HG03095 (cell line): ENCODE measurements at regions not wholly inside any gene's neighbourhood (a gene's known extent, or its start where the extent isn't known, plus 50 kb on each side); places are given as distances from the start of the nearest gene placed in this dataset.

ENCODE experiments used
- ATAC-seq: cut with Tn5 transposase; IDR thresholded peaks from one replicate; pipeline ENCODE4 v1.9.1; 2021; ENCODE audit warnings: moderate library complexity; ENCODE audit not compliant: unreplicated experiment

DNA sequence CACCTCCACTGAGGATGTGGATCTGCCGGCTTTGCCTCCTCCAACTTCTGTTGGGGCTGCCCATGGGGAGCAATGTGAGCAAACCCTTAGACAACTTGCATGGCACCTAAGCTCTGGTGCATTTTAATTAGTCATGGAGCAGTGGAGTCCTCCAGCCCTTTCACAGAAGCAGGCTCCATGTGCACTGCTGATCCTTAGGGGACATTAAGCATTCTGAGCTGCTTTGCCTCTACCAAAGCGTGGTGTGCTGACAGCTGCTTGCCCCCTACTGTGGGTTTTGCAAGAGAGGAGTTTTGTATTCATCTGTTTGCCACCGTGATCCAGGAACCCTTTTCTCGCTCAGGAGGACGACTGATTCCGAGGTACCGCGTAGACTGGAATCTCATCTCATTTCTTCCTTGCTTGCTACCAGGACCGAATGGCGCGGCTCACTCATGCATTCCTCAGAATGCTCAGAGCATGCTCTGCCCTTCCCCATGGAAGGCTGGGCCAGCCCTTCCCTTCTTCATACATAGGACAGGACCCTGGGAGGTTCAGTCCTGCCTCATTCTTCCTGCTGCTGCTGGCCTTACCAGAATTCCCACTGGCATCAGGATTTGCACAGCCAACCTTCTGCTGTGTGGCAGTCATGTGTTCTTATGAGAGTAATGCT lies 432.5 kb downstream of the GADD45G start:
- ATAC-seq = no peak

DNA sequence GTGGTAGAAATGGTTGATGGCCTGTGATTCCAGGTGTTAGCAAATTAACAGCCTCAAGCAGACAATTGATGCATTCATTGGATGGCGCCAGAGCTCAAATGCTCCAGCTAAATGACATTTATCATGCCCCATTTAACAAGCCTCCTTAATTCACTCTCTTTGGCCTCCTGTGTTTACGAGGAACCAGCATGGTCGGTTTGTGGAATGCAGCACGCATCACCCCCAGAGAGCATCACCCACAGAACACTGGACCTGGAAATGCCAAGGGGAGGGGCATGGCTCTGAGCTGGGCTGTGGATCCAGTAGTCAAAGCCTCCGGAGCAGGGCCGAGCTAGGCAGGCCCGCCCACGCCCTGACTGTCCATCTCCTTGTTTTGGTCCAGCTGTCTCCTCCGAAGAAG lies 434.0 kb downstream of the GADD45G start:
- no peak for ATAC-seq

DNA sequence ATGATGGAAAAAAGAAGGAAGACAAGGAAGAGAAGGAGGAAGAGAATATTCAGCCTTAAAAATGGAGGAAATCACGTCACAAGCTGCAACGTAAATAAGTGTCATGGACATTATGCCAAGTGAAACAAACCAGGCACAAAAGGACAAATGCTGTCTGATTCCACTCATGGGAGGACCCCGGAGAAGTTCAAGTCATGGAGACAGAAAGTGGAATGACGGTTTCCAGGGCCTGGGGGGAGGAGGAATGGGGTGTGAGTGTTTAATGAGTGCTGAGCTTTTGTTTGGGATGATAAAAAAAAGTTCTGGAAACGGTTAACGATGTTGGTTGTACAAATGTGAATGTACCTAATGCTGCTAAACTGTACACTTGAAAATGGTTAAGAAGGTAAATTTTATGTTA lies 439.5 kb downstream of the GADD45G start:
- no peak for ATAC-seq

DNA sequence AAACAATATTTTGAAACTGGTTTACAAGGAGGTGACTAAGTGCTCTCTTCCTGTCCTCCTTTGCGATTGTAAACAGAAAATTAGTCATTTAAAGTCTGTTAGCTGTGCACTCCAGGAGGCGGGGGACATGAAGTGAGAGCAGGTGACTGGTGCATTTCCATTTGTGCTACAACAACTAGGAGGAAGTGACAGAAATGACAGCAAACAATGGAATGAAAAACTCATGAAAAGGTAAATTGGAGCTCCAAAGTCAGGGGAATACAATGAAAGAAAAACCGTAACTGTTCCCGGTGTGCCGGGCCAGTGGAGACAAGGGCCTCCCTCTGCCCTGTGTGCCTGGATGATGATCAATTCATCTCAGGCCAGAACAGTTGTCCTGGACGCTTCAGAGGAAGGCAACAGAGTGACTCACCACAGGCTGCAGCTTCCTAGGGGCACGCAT lies 439.9 kb downstream of the GADD45G start:
- ATAC-seq = no peak

DNA sequence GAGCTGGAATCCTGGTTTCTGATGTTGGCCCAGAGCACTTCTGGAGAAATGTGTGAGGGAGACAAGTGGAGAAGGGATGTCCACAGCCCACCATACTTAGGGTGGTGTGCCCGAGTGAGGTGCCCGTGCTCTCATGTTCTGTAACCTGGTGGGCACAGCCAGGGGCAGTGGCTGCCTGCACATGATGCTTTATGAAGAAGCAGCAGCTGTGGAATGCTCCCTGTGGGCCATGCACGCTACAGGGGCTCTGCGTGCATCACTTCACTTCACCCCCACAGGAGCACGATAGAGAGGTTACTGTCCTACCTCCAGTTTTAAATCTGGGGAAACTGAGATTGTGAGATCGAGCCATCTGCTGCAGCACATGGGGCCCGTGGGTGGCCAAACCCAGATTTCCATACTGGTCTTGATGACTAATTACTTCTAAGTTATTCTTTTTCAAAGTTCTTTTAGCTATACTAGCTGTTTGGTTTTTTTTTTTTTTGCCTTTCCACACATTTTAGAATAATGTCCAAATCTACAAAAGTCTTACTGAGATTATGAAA lies 441.6 kb downstream of the GADD45G start:
- ATAC-seq = no peak

DNA sequence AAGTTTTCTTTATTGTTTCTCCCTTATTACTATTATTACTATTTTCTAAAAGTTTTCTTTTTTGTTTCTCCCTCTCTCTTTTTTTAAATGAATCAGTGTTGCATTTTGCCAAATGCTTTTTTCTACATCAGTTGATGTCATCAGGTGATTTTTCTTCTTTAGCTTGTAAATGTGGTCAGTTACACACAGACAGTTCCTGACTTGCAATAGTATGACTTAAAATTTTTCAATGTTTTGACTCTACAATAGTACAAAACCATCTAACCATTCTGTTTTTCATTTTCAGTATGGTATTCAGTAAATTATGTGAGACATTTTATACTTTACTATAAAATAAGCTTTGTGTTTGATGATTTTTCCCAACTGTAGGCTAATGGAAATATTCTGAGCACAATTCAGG lies 443.0 kb downstream of the GADD45G start:
- no peak for ATAC-seq

DNA sequence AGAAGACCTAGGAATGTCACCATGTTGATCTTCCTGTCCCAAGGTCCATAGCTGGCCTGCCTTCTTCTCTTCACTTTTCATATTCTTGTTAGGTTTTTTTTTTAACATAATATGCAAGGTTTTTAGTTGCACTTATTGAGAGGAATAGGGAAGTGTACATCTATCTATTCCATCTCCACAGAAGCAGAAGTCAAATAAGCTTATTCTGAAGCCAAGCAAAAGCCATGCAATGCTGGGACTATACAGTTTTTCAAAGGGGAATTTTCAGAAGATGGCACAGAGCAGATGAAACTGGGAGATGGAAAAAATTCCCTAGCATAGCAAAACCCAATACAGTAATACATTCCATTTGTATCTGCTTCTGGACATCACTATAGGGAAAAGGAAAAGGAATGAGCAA lies 447.6 kb downstream of the GADD45G start:
- no peak for ATAC-seq

DNA sequence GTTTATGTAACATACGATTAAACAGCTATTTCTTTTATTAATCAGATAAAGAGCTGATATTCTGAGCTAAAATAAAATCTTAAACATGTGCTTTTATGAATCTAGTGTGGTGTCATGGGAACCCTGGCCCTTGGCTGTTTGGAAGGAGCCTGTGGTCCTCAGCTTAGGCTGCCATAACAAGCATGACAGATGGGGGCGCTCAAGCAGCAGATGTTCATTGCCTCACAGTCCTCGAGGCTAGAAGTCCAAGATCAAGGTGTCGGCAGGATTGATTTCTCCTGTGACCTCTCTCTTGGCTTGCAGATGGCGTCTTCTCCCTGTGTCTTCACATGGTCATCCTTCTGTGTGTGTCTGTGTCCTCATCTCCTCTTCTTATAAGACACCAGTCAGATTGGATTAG lies 448.2 kb downstream of the GADD45G start:
- no peak for ATAC-seq

DNA sequence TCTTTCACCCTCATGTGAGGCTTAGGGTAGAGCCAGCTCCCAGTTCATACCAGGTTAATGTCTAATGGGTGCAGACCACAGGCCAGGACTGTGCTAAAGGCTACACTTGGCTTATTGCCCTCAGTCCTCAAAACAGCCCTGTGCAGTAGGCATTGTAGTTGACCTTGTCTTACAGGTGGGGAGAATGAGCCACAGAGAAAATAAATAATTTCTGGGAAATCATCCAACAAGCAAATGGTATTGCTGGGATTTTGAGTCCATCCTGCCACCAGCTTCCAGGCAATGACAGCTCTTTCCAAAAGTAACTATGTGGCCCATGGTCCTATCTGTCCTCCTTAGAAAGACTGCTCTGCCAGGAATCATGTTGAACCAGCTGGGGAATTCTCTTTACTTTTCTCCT lies 450.0 kb downstream of the GADD45G start:
- no peak for ATAC-seq

DNA sequence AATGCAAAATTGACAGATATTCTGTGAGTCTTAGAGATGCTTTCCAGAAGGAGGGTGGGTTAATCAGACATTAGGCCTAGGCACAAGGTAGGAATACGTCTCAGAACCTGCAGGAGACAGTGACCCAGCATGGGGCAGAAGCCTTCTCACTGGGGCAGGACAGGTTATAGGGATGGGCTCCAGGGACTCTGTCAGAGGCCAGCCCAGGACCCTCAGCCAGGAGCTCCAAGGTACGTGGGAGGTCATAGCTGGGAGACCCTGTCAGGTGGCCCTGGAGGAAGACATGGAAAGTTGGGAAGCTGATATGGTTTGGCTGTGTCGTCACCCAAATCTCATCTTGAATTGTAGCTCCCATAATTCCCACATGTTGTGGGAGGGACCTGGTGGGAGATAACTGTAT lies 450.4 kb downstream of the GADD45G start:
- no peak for ATAC-seq

DNA sequence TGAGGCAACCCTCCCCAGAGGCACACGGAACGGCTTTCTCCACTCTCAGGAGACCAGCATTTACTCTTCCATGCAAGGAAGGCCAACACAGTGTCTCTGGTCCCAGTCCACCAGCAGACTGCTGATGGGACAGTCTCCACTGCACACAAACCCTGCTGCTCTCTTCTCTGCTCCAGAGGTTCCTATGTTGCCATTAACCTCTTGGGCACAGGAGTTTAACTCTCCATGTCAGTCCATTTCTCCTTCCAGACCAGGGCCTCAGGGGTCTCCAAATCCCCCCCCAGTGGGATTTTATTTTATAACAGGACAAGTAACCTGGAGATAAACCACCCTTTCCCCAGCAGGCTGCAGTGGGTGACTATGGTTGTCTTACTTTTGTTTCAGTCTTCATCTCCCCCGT lies 452.5 kb downstream of the GADD45G start:
- no peak for ATAC-seq

DNA sequence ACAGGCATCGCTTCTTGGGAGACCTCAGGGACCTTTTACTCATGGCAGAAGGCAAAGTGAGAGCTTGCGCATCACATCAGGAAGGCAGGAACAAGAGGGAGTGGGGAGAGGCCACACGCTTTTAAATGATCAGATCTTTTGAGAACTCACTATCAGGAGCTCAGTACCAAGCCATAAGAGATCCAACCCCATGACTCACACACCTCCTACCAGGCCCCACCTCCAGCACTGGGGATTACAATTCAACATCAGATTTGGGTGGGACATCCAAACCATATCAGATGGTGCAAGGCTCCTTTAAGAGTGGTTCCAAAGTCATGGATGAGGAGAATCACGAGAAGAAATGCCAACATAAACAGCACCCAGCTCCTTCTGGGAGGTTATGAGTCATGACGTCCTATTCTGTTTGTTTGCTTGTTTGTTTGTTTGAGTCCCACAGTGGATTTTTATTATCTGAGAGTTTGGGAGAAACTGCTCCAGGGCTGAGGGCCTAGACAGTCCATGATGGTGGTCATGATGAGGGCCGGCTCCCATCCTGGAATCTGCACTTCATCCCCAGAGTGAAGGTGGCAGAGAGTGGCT lies 453.5 kb downstream of the GADD45G start:
- no peak for ATAC-seq

DNA sequence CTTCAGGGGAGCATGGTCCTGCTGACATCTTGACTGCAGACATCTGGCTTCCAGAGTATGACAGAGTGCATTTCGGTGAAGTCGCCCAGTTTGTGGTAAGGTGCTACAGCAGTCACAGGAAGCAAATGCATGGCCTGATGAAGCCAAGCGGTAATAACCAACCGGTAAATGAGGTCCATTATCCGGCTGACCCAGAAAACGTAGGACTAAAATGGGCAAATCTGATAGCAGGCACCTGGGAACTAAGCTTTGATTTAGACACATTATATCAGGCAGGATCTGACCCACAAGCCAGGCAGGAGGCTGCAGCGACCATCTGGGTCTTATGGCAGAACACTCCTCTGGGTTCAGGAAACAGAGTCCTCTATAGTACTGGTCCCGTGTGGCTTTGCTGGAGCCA lies 454.6 kb downstream of the GADD45G start:
- no peak for ATAC-seq

DNA sequence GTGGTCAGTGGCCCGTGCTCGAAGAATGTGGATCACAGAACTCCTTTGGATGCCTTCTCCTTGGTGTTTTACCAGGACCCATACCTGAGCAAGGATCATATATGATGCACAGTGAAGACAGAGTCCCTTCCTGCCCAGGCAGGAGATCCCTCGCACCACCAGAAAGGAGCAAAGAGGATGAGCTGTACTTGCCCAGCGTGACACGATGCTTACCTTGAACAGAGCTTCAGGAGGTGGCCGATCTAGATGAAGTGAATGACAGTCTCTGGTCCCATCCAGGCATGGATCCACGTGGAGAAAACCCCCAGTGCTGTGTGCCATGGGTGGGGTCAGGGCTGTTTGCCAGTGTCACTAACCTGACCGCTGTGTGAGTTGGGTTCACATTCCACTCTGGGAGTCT lies 455.4 kb downstream of the GADD45G start:
- ATAC-seq = no peak

DNA sequence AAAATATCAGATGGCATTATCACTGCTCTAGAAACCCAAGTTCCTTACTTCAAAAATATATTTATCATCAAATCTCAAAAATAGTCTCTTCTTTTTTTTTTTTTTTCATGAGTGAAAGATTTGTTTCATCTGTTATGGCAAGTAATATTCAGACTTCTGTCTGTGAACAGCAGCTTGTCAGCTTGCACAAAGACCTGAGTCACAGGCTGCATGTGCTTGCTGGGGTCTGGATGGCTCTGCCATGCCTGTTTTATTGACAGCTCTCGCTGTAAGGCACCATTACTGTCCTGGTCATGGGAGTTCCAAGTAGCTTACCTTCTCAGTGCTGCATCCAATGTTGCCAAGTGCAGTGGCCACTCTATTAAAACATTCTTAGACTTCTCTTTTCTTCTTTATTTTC lies 456.4 kb downstream of the GADD45G start:
- no peak for ATAC-seq

DNA sequence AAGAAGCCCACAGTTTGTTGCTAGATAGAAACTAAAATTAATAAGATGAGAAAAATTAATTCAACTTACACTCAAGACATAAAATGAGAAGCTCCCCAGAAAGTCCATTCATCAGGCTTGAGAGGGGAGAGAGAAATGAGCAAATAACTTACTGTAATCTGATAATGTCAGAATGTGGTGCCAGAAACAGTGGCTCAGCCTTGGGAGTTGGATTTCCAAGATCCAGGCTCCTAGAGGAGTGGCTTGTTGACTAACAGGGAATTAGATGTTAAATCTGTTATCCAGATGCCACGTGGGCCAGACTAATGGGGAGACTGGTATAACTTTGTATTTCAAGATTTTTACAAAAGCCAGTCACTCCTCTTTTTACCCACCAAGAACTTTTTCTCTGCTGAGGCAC lies 458.2 kb downstream of the GADD45G start:
- no peak for ATAC-seq

DNA sequence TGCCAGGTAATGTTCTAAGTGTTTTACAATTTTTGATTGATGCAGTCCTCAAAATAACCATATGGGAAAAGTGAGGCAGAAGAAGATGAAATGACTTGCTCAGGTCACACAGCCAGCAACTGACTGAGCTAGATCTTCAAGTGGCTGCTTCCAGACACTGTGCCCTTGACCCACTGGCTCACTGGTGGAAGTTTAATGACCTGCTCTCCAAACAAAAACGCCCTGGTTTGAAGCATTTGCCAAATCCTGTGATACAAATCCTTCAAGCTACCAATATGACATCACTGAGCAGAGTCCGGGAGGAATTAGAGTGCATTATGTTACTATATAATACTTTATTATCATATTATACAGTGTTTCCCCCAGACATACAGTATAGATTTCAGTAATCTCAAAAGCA lies 459.4 kb downstream of the GADD45G start:
- ATAC-seq = no peak

DNA sequence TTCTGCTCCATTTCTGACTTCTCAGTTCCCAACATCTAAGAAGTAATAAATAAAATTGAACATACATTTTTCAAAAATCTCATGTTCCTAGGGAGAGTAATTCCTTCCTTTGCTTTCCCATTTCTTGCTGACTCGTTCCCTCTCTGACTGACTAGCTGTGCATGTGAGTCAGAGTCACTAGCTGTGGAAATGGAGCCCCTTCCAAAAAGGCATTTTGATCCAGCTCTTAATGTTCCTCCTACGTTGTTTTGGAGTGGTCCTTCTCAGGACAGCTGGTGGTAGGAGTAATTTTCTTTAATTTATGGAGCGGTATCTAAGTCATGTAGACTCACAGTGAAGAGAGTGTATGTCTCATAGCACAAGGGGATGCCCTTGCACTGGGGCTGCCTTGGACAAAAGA lies 460.2 kb downstream of the GADD45G start:
- ATAC-seq = no peak

DNA sequence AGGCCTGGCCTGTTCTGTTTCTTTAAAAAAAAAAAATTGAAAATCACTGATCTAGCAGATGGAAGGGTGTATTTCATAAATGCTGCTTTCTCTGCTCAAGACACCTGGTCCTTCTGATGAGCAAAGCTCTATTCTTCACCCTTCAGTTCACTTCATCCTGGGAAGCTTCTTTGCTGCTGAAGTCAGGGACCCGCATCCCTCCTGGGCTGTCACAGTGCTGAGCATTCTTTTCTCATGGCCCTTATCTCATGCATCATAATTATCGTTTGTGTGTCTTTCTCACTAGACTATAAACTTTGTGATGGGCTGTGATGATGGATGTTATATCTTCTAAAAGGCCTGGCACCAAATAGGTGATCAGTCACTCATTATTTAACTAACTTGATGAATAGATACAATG lies 461.0 kb downstream of the GADD45G start:
- no peak for ATAC-seq

DNA sequence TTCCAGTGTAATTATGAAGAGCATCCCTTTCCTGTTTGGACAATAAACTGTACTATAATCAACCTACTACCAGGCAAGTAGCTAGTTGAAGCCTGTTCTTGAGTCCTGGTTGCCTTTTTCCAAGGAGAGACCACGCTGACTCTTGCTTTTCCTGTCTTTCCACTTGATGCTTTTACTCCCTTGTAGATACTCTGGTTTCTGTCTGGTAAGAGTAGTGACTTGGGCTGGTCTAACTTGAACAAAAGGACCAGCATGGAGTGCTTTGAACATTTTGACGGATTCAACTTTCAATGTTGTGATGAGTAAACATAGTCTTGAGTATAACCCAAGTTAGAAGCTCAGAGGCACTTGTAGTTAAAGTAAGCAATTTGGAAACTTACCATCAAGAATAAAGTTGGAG lies 464.3 kb downstream of the GADD45G start:
- no peak for ATAC-seq

DNA sequence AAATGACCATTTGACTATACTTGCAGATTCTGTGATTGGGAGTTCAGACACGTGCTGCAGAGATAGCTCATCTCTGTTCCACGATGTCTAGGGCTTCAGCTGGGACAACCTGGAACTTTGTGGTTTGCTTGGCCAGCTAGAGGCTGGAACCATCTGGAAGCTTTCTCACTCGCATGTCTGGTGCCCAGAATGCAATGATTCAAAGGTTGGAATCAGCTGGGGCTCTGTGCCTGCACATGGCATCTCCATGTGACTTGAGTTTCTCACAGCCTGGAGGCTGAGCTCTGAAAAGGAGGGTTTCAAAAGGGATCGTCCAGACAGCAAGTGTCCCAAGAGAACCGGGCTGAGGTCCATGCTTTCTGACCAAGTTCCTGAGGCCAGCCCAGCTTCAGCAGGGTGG lies 465.2 kb downstream of the GADD45G start:
- no peak for ATAC-seq

DNA sequence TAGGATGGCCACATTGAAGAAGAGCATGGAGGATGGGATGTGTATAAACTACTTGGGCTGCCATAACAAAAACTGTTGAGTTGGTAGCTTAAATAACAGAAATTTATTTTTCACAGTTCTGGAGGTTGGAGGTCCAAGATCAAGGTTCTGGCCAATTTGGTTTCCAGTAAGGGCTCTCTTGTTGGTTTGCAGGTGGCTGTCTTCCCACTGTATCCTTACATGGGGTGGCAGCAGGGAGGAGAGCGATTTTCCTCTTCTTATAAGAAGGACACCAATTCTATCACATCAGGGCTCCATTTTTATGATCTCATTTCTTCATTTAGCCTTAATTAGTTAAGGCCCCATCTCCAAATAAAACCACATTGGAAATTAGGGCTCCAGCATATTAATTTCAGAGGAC lies 465.7 kb downstream of the GADD45G start:
- no peak for ATAC-seq
